NCI-H2029 treated with DMSO at 0.1 percent for 48 hours (cell line): ENCODE measurements at regions not wholly inside any gene's neighbourhood (a gene's known extent, or its start where the extent isn't known, plus 50 kb on each side); places are given as distances from the start of the nearest gene placed in this dataset.

Source experiments
- DNase-seq: peaks from one replicate; lab custom pipeline; 2025; lab: John Stamatoyannopoulos, UW

DNA sequence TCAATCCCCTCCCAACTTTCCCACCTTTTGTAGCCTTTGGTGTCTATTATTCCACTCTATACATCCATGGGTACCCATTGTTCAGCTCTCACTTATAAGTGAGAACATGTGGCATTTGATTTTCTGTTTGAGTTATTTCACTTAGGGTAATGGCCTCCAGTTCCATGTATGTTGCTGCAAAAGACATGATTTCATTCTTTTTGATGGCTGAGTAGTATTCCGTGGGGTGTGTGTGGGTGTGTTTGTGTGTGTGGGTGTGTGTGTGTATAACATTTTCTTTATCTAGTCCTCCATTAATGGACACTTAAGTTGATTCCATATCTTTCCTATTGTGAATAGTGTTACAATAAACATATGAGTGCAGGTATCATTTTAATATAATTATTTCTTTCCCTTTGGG is 157.5 kb upstream of the FSTL4 start:
- no peak for DNase-seq

- DNase-seq, result no peak
Observed at GRCh38 chr5:133763744-133764143, 151.4 kb upstream of the FSTL4 start.

GRCh38 chr5:133761632-133762031 is 149.3 kb upstream of the FSTL4 start:
- no peak for DNase-seq

- no peak for DNase-seq
Observed at GRCh38 chr5:133760532-133760931, 148.2 kb upstream of the FSTL4 start.

- no peak for DNase-seq
Observed at GRCh38 chr5:133758641-133759040, 146.3 kb upstream of the FSTL4 start.

DNA sequence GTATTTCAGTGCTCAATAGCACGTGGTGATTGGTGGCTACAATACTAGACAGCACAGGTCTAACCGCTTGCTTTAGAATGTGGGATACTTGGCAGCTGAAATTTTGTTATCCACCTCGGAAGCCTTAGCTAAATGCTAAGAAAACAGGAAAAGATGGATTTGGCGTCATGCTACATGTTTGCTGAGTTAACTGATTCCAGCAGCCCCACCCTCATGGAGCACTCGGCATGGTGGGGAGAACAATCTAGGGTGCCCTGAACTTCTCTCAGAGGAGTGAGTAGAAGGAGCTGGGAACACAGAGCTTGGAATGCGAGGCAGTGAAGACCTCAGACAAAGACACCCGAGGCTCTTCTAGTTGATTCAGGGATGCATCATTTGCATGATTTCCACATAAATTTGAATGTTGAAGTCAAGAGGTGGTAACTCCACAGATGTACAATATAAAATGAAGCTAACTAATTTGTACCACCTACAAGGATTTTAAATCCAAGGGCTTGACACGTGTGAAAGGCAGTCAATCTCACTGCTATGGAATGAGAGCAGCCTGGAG is 145.1 kb upstream of the FSTL4 start:
- DNase-seq, result no peak

GRCh38 chr5:133756756-133757155 is 144.4 kb upstream of the FSTL4 start:
- DNase-seq, result no peak

DNA sequence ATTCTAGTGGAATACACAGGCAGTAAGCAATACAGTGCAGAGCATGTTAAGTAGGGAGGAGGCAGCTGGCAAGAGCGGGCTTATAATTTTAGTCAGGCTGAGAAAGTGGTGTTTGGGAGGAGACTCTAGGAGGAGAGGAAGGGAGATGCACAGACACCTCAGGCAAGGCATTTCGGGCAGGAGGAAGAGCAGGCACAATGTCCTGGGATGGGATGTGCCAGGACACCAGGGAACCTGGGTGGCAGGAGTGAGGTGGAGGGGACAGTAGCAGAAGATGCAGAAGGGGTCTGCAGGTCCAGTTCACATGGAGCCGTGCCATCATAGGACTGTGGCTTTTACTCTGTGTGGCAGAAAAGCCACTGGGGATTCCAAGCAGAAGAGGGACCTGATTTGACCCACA is 143.7 kb upstream of the FSTL4 start:
- no peak for DNase-seq

DNA sequence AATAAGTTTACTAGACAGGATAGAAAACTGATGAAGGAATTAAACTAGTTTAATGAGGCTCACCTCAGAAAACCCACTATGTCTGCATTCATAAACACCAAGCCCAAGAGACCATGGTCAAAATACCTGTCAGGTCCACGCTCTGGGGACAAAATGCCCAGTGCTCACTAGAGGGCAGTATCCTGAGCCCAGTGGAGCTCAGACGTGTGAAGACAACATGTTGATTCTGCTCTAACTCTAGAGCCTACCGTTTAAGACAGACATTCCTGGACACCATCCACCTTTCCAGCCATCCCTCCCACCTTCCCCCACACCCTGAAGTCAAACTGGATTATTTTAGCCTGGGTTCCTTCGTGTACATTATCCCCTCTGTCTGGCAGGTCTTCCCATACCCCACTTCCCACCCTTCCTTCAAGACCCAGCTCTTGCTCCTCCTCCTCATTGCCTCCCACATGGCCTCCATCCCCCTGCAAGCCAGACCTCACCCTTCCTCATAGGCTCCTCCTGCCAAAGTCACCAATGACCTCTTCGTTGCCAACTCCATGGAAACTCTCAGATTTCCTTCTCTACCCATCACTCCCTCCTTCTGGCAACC is 142.3 kb upstream of the FSTL4 start:
- DNase-seq, result peak; percentile 10

DNA sequence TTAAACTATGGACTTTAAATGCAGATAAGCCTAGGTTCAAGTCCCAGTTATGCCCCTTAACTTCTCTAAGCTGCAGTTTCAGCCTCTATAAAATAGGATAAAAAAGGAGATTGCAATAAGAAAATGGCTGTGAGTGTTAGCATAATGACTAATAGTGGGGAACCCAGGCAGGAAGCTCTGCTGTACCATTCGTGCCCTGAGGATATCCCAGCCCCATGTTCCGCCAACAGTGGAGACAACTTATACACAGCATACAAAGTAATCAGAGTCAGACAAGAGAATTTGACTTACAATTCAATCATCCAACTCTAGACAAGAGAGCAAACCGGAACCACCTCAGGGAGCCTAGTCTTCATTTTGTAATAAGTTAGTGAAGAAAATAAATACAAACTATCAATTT is 141.5 kb upstream of the FSTL4 start:
- no peak for DNase-seq

- DNase-seq, result no peak
Observed at GRCh38 chr5:133751846-133752245, 139.5 kb upstream of the FSTL4 start.

GRCh38 chr5:133751421-133751820 is 139.1 kb upstream of the FSTL4 start:
- DNase-seq, result no peak

DNA sequence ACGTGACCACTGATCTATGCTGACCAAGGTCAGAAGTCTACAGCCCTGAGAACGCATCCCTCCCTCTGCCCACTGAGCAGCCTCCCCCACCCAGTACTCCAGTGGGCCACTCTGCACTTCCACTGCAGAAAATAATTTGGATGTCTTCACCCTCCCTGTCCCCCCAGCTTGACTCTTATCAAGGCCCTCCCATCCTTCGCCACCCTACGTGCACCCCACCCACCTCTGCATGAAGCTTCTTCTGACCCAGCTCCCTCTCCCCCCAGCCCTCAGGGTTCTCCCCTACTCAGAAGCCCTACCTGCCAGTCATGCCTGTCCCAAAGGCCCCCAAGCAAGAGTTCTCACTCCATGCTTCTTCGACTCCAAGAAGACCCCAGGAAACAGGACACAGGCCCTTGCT is 138.5 kb upstream of the FSTL4 start:
- no peak for DNase-seq

DNA sequence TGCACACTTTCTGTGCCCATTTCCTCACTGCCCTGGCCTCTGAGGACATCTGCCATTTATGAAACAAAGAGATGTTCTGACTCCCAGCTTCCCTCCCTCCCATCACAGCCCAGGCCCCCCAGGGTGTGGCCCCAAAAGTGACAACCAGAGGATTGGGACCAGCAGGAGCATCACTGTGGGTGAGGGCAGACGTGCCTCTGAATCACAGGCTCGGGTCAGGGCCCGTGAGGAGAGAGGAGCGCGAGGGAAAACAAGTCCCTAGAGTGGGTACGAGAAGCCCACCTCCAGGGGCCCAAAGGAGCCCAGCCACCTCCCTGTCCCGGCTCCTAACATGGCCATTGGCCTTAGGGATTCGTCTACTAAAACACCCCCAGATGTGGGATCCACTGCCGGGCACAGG is 138.0 kb upstream of the FSTL4 start:
- no peak for DNase-seq

GRCh38 chr5:133749331-133749985 is 137.1 kb upstream of the FSTL4 start:
- no peak for DNase-seq

- DNase-seq, result no peak
Observed at GRCh38 chr5:133746834-133747233, 134.5 kb upstream of the FSTL4 start.

- no peak for DNase-seq
Observed at GRCh38 chr5:133744960-133745308, 132.6 kb upstream of the FSTL4 start.

DNA sequence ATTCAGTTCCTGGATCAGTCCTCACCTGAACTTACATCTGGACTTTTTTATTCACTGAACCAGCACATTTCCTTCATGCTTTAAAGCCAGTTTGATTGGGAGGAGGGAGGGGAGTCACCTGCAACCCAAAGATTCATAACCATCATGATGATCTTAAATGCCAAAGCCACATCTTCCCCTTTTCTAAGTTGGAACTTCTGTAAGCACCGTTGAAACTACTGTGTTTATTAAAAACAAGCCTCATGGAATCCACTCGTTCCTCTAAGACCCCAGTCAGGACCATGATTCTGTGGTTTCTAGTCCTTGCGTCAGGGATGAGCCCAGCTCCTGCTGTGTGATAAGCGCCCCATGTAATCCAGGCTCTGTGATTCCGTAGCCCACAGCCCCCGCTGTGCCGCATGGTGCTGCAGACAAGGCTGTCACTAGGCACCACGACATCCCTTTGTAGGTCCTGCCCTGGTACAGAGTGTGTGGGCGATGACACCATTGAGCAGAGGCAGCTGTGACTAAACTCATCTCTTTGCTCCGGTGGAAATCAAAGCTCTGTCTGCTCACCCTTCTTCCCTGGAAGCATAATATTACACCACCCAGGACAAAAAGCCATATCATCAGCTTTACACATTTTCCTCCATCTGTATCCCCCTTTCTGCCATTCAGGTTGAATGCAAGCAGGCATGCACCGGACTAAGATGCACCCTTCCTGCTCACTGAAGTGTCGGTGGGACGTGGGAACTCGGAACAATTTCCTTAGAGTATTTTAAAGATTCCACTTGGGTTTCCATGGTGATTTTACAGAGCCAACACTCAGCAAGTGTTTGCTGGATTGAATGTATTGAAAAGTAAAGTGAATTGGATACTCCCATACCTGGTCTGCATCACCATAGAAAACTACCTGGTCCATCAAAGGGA is 132.0 kb upstream of the FSTL4 start:
- no peak for DNase-seq

DNA sequence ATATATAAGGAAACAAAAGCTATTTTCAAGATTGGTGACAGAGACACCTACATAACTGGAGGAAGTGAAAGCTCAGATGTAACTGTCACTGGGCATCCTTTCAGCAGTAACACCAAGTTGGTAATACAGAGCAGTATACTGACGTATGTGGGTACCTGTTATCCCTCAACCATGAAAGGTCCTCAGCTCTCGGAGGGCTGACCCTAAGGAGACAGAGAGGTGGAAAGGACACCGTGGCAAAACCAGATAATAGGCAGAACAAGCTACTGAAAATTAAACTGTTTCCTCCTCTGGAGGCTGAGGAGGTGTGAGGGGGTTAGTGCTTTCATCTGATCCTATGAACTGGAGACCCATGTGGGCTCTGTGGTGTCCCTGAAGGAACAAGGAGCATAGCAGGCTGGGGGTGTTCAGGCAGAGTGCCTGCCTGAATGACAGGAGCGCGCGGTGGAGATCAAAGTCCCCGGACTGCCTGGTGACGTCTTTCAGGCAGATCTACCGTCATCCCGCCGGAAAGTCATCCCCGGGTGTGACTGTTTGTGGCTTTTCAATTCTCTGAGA is 130.2 kb upstream of the FSTL4 start:
- no peak for DNase-seq

DNA sequence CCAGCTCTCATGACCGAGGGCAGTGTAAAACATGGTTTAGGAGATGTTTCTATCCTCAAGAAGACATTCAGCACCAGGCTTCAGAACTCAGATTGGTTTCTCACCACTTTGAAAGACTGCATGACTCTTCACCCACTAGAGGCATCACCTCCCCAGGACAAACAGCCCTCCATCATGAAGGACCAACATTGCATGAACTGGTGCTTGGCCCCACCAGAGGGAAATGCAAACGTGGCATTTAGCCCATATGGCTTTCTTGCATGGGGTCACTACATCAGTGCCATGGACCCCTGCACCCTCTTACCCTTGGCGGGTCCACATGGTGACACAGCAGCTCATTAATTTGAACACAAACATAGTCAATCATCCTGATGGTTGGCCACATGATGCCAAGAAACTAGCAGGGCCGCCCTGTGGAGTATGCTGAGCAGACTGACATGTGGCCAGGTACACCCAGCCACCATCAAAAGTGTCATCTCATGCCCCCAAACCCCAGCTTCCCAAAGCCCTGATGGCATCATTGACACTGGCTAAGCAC is 129.5 kb upstream of the FSTL4 start:
- DNase-seq, result no peak

- DNase-seq, result no peak
Observed at GRCh38 chr5:133741396-133741795, 129.1 kb upstream of the FSTL4 start.

GRCh38 chr5:133739181-133739780 is 126.9 kb upstream of the FSTL4 start:
- no peak for DNase-seq
